A549 (cell line): ENCODE measurements at regions not wholly inside any gene's neighbourhood (a gene's known extent, or its start where the extent isn't known, plus 50 kb on each side); places are given as distances from the start of the nearest gene placed in this dataset.

Experiments used
- ATAC-seq, 2 experiments: fragments of 200-7000 bp in 1 of 2; fragments of >200 bp in 1 of 2; cut with Nextera tagmentation in 1 of 2; cut with Tn5 transposase in 1 of 2; 3 replicates each; pipeline versions ENCODE4 v1.8.0 to v1.9.1; 2018 to 2020; ENCODE audit warnings: mild to moderate bottlenecking in 1 of 2, moderate library complexity in 1 of 2
- CTCF ChIA-PET: fragments of 300-600 bp; sonication (Branson Sonifier 250); formaldehyde crosslinking; extraction: SDS; loops from one replicate; lab custom pipeline; 2021; ENCODE audit warnings: antibody characterized with exemption, inconsistent platforms; lab: Yijun Ruan, JAX
- POLR2A ChIA-PET: fragments of 350-600 bp; formaldehyde crosslinking; extraction: SDS; loops from one replicate; lab custom pipeline; 2021; ENCODE audit warnings: antibody characterized with exemption, inconsistent platforms; lab: Yijun Ruan, JAX
- DNase-seq, 2 experiments: peaks; one replicate each; pipeline versions ENCODE4 v3.0.0 to v3.0.0-alpha.2; 2011 to 2016; ENCODE audit warnings: low read depth in 1 of 2, low spot score in 1 of 2
- FAIRE-seq: peaks from 2 replicates; lab custom pipeline; 2011; peaks lifted over from hg19 to GRCh38; lab: Jason Lieb, UNC
- H3K27ac ChIP-seq, 2 experiments: fragments of >200 bp; sonication (Bioruptor Twin); formaldehyde crosslinking; 3 replicates each; pipeline ENCODE4 v1.5.1; 2016 to 2017
- H3K4me1 ChIP-seq: fragments of >200 bp; sonication (Bioruptor Twin); formaldehyde crosslinking; 3 replicates; pipeline ENCODE4 v1.6.1; 2016
- H3K4me2 ChIP-seq: fragments of >200 bp; sonication (Bioruptor Twin); formaldehyde crosslinking; 3 replicates; pipeline ENCODE4 v1.6.1; 2016
- H3K4me3 ChIP-seq: fragments of >200 bp; sonication (Bioruptor Twin); formaldehyde crosslinking; 3 replicates; pipeline ENCODE4 v1.5.1; 2016
- H3K9me3 ChIP-seq: fragments of >200 bp; sonication (Bioruptor Twin); formaldehyde crosslinking; 3 replicates; pipeline ENCODE4 v1.6.1; 2016
- ATOH8 ChIP-seq: fragments of 250-450 bp; sonication (Bioruptor Pico); IDR thresholded peaks from 2 replicates; pipeline ENCODE4 v1.5.0; 2020; ENCODE audit warnings: low read depth, mild to moderate bottlenecking, moderate library complexity
- BCL3 ChIP-seq: fragments of >200 bp; sonication (Bioruptor Twin); formaldehyde crosslinking; IDR thresholded peaks from 3 replicates; pipeline ENCODE4 v1.6.1; 2016
- BHLHE40 ChIP-seq: IDR thresholded peaks from 2 replicates; pipeline ENCODE4 v1.6.1; 2012; ENCODE audit warnings: low read depth, low read length, inconsistent platforms
- CBX2 ChIP-seq: fragments of 200-600 bp; sonication (generic); IDR thresholded peaks from 2 replicates; pipeline ENCODE4 v1.6.1; 2016; ENCODE audit warnings: low read depth, mild to moderate bottlenecking, borderline replicate concordance
- CEBPB ChIP-seq, 2 experiments: fragments of >200 bp in 1 of 2; sonication (Bioruptor Twin) in 1 of 2; formaldehyde crosslinking in 1 of 2; IDR thresholded peaks; 2 replicates each; pipeline ENCODE4 v1.6.1; 2012 to 2016
- CHD2 ChIP-seq: fragments of 150-350 bp; IDR thresholded peaks from 2 replicates; pipeline ENCODE4 v1.6.1; 2014; ENCODE audit warnings: low read length; ENCODE audit not compliant: partially characterized antibody
- EHF ChIP-seq: fragments of 250-450 bp; sonication (Bioruptor Pico); IDR thresholded peaks from 2 replicates; pipeline ENCODE4 v1.5.0; 2020; ENCODE audit warnings: mild to moderate bottlenecking
- ESRRA ChIP-seq: fragments of 150-350 bp; IDR thresholded peaks from 2 replicates; pipeline ENCODE4 v1.6.1; 2014; ENCODE audit warnings: mild to moderate bottlenecking, low read length, borderline replicate concordance
- FOSB ChIP-seq: fragments of 250-450 bp; sonication (Bioruptor Pico); IDR thresholded peaks from 2 replicates; pipeline ENCODE4 v1.5.0; 2020; ENCODE audit warnings: mild to moderate bottlenecking, moderate library complexity
- HDAC2 ChIP-seq: fragments of 200-600 bp; sonication (generic); IDR thresholded peaks from 2 replicates; pipeline ENCODE4 v1.6.1; 2016
- HOXB13 ChIP-seq: fragments of 250-450 bp; sonication (Bioruptor Pico); IDR thresholded peaks from 2 replicates; pipeline ENCODE4 v1.5.0; 2020; ENCODE audit warnings: low read depth, mild to moderate bottlenecking, moderate library complexity
- JUNB ChIP-seq: fragments of >200 bp; sonication (Bioruptor Twin); formaldehyde crosslinking; IDR thresholded peaks from 2 replicates; pipeline ENCODE4 v1.6.1; 2016
- KDM1A ChIP-seq: fragments of 200-600 bp; sonication (generic); IDR thresholded peaks from 2 replicates; pipeline ENCODE4 v1.6.1; 2016; ENCODE audit warnings: low read depth, mild to moderate bottlenecking
- KDM5A ChIP-seq: fragments of 200-600 bp; sonication (generic); IDR thresholded peaks from 2 replicates; pipeline ENCODE4 v1.6.1; 2016; ENCODE audit warnings: antibody characterized with exemption, mild to moderate bottlenecking
- MAZ ChIP-seq: fragments of 150-350 bp; IDR thresholded peaks from 2 replicates; pipeline ENCODE4 v1.6.1; 2014; ENCODE audit warnings: antibody characterized with exemption, low read depth, low read length, borderline replicate concordance
- MYC ChIP-seq: IDR thresholded peaks from 2 replicates; pipeline ENCODE4 v1.6.1; 2012; ENCODE audit warnings: mild to moderate bottlenecking, inconsistent platforms, low read length, improper control_type of control experiment, borderline replicate concordance
- NR3C1 ChIP-seq: fragments of >200 bp; sonication (Bioruptor Twin); formaldehyde crosslinking; IDR thresholded peaks from 3 replicates; pipeline ENCODE4 v1.6.1; 2017
- PBX3 ChIP-seq: IDR thresholded peaks from 2 replicates; pipeline ENCODE4 v1.6.1; 2012
- POLR2A ChIP-seq: IDR thresholded peaks from 2 replicates; pipeline ENCODE4 v1.6.1; 2012; ENCODE audit warnings: mild to moderate bottlenecking, low read length
- RNF2 ChIP-seq: fragments of 200-600 bp; sonication (generic); IDR thresholded peaks from 2 replicates; pipeline ENCODE4 v1.6.1; 2016; ENCODE audit warnings: low read depth, mild to moderate bottlenecking, antibody characterized with exemption, moderate library complexity, borderline replicate concordance
- SREBF2 ChIP-seq: fragments of 450-650 bp; IDR thresholded peaks from 2 replicates; pipeline ENCODE4 v1.6.1; 2014; ENCODE audit warnings: mild to moderate bottlenecking, moderate library complexity
- TFCP2L1 ChIP-seq: fragments of 250-450 bp; sonication (Bioruptor Pico); IDR thresholded peaks from 2 replicates; pipeline ENCODE4 v1.5.0; 2021; ENCODE audit warnings: mild to moderate bottlenecking
- TP53 ChIP-seq: fragments of 250-450 bp; sonication (Bioruptor Pico); IDR thresholded peaks from 2 replicates; pipeline ENCODE4 v1.5.0; 2021; ENCODE audit warnings: mild to moderate bottlenecking, moderate library complexity
- ZFP36 ChIP-seq: fragments of 450-650 bp; IDR thresholded peaks from 2 replicates; pipeline ENCODE4 v1.6.1; 2014; ENCODE audit warnings: borderline replicate concordance; ENCODE audit not compliant: partially characterized antibody
- ZNF302 ChIP-seq: fragments of 250-450 bp; sonication (Bioruptor Pico); IDR thresholded peaks from 2 replicates; pipeline ENCODE4 v1.9.0; 2021; ENCODE audit warnings: inconsistent platforms, mild to moderate bottlenecking, moderate library complexity
- WGBS: methylation state at CpG from one replicate; pipeline ENCODE4 v1.1.6; 2017; ENCODE audit errors: missing lambda C conversion rate; 5-methylcytosine and 5-hydroxymethylcytosine counted together
- TF ChIP-seq, protein P1 (sequence below): fragments of >200 bp; sonication (Bioruptor Twin); formaldehyde crosslinking; IDR thresholded peaks from 3 replicates; pipeline ENCODE4 v1.5.1; 2016

DNA sequence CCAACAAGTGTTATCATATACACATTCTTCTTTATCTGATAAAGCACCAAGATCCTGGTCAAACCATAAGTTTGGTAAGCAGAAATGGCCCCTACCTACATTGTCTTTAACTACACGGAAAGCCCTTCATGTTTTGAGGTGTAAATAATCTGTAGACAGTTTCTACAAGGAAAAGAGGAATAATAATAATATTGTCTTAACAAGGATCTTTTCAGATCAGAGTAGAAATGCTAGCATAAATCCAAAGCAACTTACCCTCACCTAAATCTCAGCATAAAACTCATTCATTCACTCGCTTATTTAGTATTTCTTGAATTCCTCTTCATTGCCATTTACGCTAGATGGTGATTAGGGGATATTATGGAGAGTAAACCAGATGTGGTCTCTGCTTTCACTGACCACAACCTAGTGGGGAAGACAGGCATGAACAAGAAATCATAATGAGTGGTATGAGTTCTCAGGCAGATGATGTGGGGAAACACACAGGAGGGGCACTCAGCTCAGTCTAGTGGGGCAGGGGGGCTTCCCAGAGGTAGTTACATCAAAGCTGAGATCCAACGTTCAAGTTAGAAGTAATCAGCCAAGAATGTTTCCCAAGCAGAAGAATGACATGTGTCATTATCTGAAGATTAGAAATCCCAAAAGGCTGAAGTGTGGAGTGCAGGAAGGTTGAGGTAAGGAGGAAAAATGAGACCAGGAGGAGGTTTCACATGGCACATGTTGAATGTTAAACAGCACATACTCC is 65.4 kb upstream of the ZC3H12C start:
- FAIRE-seq = no peak
- POLR2A ChIA-PET = no interaction called here
- WGBS = 48% methylated on average over 4 of the region's 4 CpGs
- H3K4me1 ChIP-seq = no peaks in the 10 kb centered on the region
- no peak overlapping the region for H3K4me2 ChIP-seq
- CTCF ChIA-PET = no interaction called here
- H3K27ac ChIP-seq = no peak overlapping the region
- H3K4me3 ChIP-seq = no peak overlapping the region
- ATAC-seq = no peak
- DNase-seq = no peak
- TF ChIP-seq BCL3 = no peak
- no peak for TF ChIP-seq RNF2
- TF ChIP-seq, protein P1, sequence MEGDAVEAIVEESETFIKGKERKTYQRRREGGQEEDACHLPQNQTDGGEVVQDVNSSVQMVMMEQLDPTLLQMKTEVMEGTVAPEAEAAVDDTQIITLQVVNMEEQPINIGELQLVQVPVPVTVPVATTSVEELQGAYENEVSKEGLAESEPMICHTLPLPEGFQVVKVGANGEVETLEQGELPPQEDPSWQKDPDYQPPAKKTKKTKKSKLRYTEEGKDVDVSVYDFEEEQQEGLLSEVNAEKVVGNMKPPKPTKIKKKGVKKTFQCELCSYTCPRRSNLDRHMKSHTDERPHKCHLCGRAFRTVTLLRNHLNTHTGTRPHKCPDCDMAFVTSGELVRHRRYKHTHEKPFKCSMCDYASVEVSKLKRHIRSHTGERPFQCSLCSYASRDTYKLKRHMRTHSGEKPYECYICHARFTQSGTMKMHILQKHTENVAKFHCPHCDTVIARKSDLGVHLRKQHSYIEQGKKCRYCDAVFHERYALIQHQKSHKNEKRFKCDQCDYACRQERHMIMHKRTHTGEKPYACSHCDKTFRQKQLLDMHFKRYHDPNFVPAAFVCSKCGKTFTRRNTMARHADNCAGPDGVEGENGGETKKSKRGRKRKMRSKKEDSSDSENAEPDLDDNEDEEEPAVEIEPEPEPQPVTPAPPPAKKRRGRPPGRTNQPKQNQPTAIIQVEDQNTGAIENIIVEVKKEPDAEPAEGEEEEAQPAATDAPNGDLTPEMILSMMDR = no peak
- no peak for TF ChIP-seq TP53 (CRISPR knock-in tag)
- TF ChIP-seq SREBF2 = no peak
- TF ChIP-seq BHLHE40 = no peak
- TF ChIP-seq MAZ = no peak
- TF ChIP-seq CBX2 = no peak
- no peak for TF ChIP-seq KDM5A
- no peak for TF ChIP-seq JUNB
- no peak for TF ChIP-seq ZNF302
- no peak for TF ChIP-seq KDM1A
- TF ChIP-seq POLR2A = no peak
- no peak for TF ChIP-seq ATOH8 (CRISPR knock-in tag)
- TF ChIP-seq PBX3 = no peak
- TF ChIP-seq EHF (CRISPR knock-in tag) = no peak
- no peak for TF ChIP-seq NR3C1
- no peak for TF ChIP-seq MYC
- TF ChIP-seq ZFP36 = no peak
- no peak for TF ChIP-seq TFCP2L1 (CRISPR knock-in tag)
- no peaks in the 10 kb centered on the region for H3K9me3 ChIP-seq

- Histone ChIP-seq H3K4me3 (no peak overlapping the region), H3K4me1 (no peaks in the 10 kb centered on the region), H3K9me3 (no peaks in the 10 kb centered on the region), H3K27ac (no peak overlapping the region), H3K4me2 (no peak overlapping the region)
- DNase-seq (no peak), ATAC-seq (no peak), FAIRE-seq (no peak)
- POLR2A ChIA-PET = no interaction called here
- no peak for TF ChIP-seq KDM1A
- no peak for TF ChIP-seq TP53 (CRISPR knock-in tag)
- TF ChIP-seq CEBPB (IDR thresholded peaks at IDR 0.05) = no peak
- no peak for TF ChIP-seq CHD2
- no peak for TF ChIP-seq HDAC2
- no peak for TF ChIP-seq CBX2
- no peak for TF ChIP-seq ESRRA
- TF ChIP-seq NR3C1 = no peak
- TF ChIP-seq HOXB13 = no peak
- no peak for TF ChIP-seq POLR2A
- TF ChIP-seq EHF (CRISPR knock-in tag) = no peak
- no peak for TF ChIP-seq TFCP2L1 (CRISPR knock-in tag)
- TF ChIP-seq FOSB (CRISPR knock-in tag) = no peak
- TF ChIP-seq BHLHE40 = no peak
- CTCF ChIA-PET = no interaction called here
- 35% methylated on average over 2 of the region's 2 CpGs for WGBS
These were observed 64.3 kb upstream of the ZC3H12C start for GRCh38 chr11:110028921-110029320.
